ENCODE measurements at regions not wholly inside any gene's neighbourhood (a gene's known extent, or its start where the extent isn't known, plus 50 kb on each side); places are given as distances from the start of the nearest gene placed in this dataset.

DNA sequence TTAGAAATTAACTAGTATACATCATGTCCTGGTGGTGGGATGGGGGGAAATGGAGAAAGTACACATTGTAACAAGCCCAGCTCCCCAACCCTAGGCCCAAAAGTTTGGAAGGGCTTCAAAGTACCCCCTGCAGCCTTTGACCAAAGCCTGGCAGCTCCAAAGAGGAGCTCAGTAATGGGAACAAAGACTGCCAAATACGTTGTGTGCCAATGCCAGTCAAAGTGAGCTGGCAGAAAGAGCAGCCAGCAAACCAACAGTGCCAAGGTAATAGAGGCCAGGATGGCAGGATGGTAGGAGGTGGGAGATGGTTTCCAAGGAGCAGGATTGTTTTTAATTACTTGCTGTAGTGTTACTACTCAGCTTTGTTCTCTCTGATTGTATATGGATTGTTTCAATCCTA is 248.3 kb downstream of the COX7C start:
- no peak for TF ChIP-seq POLR2AphosphoS5 (IDR thresholded peaks at IDR 0.05; ENCODE audit: low read depth, low read length)
- TF ChIP-seq POLR2A (IDR thresholded peaks at IDR 0.05; ENCODE audit: low read depth, low read length) = no peak
